ENCODE measurements at regions not wholly inside any gene's neighbourhood (a gene's known extent, or its start where the extent isn't known, plus 50 kb on each side); places are given as distances from the start of the nearest gene placed in this dataset.
"Not testable (repeated sequence)": the region's sequence is repeated elsewhere in the genome, so short reads cannot be mapped to it uniquely, and the experiment has no call there.

- Mint-ChIP-seq H3K4me3 (no peak overlapping the region), H3K27ac (no peak overlapping the region), H3K9me3 (peaks cover 5% of the 10 kb centered on the region), H3K27me3 (ENCODE audit: insufficient read depth) (no peaks in the 10 kb centered on the region), H3K4me1 (ENCODE audit: low read depth) (no peaks in the 10 kb centered on the region), H3K36me3 (ENCODE audit: low read depth) (no peaks in the 10 kb centered on the region)
- no peak for DNase-seq (ENCODE audit: low spot score)
- intact Hi-C loops (cut with micrococcal nuclease) = no loop called here
These were observed 306.8 kb downstream of the ETV1 start for GRCh38 chr7:13682626-13683025.

DNA sequence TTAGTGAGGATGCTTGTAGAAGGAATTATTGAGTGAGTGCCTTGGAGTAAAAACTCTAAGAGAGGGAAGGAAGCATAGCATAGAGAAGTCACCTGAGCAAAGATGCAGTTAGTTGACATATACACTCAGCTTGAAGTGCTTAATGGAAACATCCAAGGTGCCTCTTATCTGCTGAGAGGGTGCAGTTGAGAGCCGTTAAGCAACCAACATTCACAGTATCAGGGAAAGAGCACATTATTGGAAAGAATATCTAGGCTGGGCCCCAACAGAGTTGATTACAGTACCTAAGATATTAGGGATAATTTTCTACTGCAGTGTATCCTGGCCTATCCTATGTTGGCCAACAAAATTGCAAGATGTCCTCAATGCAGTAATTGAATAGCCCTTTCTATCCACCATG lies 302.0 kb downstream of the ETV1 start:
- DNase-seq (ENCODE audit: low spot score) = no peak
- no peak overlapping the region for H3K27ac Mint-ChIP-seq
- no peak overlapping the region for H3K4me3 Mint-ChIP-seq
- intact Hi-C loops (cut with micrococcal nuclease) = no loop called here
- no peaks in the 10 kb centered on the region for H3K36me3 Mint-ChIP-seq (ENCODE audit: low read depth)
- no peaks in the 10 kb centered on the region for H3K4me1 Mint-ChIP-seq (ENCODE audit: low read depth)
- peaks cover 5% of the 10 kb centered on the region for H3K9me3 Mint-ChIP-seq
- H3K27me3 Mint-ChIP-seq (ENCODE audit: insufficient read depth) = no peaks in the 10 kb centered on the region

- intact Hi-C loops (cut with micrococcal nuclease) = no loop called here
- no peak overlapping the region for H3K27ac Mint-ChIP-seq
- H3K9me3 Mint-ChIP-seq = no peaks in the 10 kb centered on the region
- no peak overlapping the region for H3K4me3 Mint-ChIP-seq
- no peaks in the 10 kb centered on the region for H3K27me3 Mint-ChIP-seq (ENCODE audit: insufficient read depth)
- H3K36me3 Mint-ChIP-seq (ENCODE audit: low read depth) = no peaks in the 10 kb centered on the region
- no peak for DNase-seq (ENCODE audit: low spot score)
- no peaks in the 10 kb centered on the region for H3K4me1 Mint-ChIP-seq (ENCODE audit: low read depth)
These were observed 296.9 kb downstream of the ETV1 start for GRCh38 chr7:13692548-13692947.

GRCh38 chr7:13702251-13702650 lies 287.2 kb downstream of the ETV1 start:
- intact Hi-C loops (cut with micrococcal nuclease) = no loop called here
- no peaks in the 10 kb centered on the region for H3K4me1 Mint-ChIP-seq (ENCODE audit: low read depth)
- H3K27ac Mint-ChIP-seq = no peak overlapping the region
- H3K9me3 Mint-ChIP-seq = peaks cover 8% of the 10 kb centered on the region
- H3K4me3 Mint-ChIP-seq = no peak overlapping the region
- DNase-seq (ENCODE audit: low spot score) = no peak
- H3K27me3 Mint-ChIP-seq (ENCODE audit: insufficient read depth) = no peaks in the 10 kb centered on the region
- no peaks in the 10 kb centered on the region for H3K36me3 Mint-ChIP-seq (ENCODE audit: low read depth)

DNA sequence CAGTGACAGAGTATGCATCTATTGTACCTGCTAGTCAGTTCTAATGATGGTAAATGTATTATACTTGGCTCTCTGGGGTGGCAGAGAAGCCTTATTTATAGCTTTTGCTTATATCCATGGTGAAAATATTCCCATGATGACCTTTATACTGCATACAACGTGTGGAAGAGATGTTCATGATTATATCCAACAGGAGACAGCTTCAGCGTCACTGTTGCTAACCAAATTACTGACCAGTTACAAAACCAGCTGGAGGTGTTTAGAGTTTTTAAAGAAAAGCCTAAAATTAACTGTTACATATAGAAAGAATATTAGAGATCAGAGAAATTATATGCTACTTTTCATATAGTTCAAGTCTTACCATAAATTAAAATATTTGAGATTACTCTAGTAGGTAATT lies 280.8 kb downstream of the ETV1 start:
- no peaks in the 10 kb centered on the region for H3K4me1 Mint-ChIP-seq (ENCODE audit: low read depth)

DNA sequence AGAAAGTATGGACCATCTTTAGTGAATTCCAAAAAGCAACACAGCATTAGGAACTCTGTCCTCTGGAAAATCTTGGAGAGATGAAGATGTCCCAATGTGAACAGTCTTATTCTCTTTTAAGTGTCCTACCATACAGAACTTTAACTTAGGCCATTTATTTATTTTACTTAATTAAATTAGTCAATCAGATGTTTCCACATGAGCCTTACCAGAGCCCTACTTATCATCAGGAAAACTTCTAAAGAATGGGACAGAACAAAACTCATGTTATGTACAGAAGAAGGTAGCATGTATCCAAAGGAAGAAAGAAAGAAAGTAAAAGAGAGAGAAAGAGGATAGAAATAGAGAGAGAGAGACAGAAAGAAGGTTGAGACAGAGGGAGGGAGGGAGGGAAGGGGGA lies 276.4 kb downstream of the ETV1 start:
- Mint-ChIP-seq H3K27ac (no peak overlapping the region), H3K36me3 (ENCODE audit: low read depth) (no peaks in the 10 kb centered on the region), H3K27me3 (ENCODE audit: insufficient read depth) (no peaks in the 10 kb centered on the region), H3K4me3 (no peak overlapping the region), H3K9me3 (no peaks in the 10 kb centered on the region), H3K4me1 (ENCODE audit: low read depth) (no peaks in the 10 kb centered on the region)
- intact Hi-C loops (cut with micrococcal nuclease) = no loop called here
- DNase-seq (ENCODE audit: low spot score) = no peak

More for the DNA sequence above, 280.8 kb downstream of the ETV1 start:
- Mint-ChIP-seq H3K4me3 (no peak overlapping the region), H3K27ac (no peak overlapping the region), H3K9me3 (no peaks in the 10 kb centered on the region), H3K27me3 (ENCODE audit: insufficient read depth) (no peaks in the 10 kb centered on the region), H3K36me3 (ENCODE audit: low read depth) (no peaks in the 10 kb centered on the region)
- intact Hi-C loops (cut with micrococcal nuclease) = no loop called here
- DNase-seq (ENCODE audit: low spot score) = no peak

GRCh38 chr7:13715534-13715933 lies 273.9 kb downstream of the ETV1 start:
- H3K4me3 Mint-ChIP-seq = no peak overlapping the region
- no peaks in the 10 kb centered on the region for H3K9me3 Mint-ChIP-seq
- no peaks in the 10 kb centered on the region for H3K4me1 Mint-ChIP-seq (ENCODE audit: low read depth)
- no peak for DNase-seq (ENCODE audit: low spot score)
- intact Hi-C loops (cut with micrococcal nuclease) = no loop called here
- no peaks in the 10 kb centered on the region for H3K36me3 Mint-ChIP-seq (ENCODE audit: low read depth)
- no peak overlapping the region for H3K27ac Mint-ChIP-seq
- no peaks in the 10 kb centered on the region for H3K27me3 Mint-ChIP-seq (ENCODE audit: insufficient read depth)

DNA sequence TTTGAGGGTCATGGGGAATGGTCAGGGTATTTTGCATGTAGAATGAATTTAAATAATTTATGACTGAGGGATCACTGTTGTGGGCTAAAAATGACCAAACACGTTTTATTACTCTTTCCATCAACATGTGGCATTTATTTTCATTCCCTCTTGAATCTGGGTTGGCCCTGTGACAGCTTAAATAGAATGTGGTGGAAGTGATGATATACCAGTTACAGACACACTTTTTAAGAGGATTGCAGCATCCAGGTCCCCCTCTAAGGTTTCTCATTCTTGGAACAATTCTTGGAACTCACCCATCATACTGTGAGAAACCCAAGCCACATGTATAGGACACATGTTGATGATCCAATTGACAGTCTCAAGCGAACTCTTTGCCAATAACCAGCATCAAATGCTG lies 272.4 kb downstream of the ETV1 start:
- Mint-ChIP-seq H3K9me3 (no peaks in the 10 kb centered on the region), H3K27me3 (ENCODE audit: insufficient read depth) (no peaks in the 10 kb centered on the region), H3K27ac (no peak overlapping the region), H3K4me1 (ENCODE audit: low read depth) (no peaks in the 10 kb centered on the region), H3K36me3 (ENCODE audit: low read depth) (no peaks in the 10 kb centered on the region), H3K4me3 (no peak overlapping the region)
- intact Hi-C loops (cut with micrococcal nuclease) = no loop called here
- DNase-seq (ENCODE audit: low spot score) = no peak

- DNase-seq (ENCODE audit: low spot score) = no peak
- intact Hi-C loops (cut with micrococcal nuclease) = no loop called here
- no peak overlapping the region for H3K4me3 Mint-ChIP-seq
- H3K4me1 Mint-ChIP-seq (ENCODE audit: low read depth) = no peaks in the 10 kb centered on the region
- no peaks in the 10 kb centered on the region for H3K27me3 Mint-ChIP-seq (ENCODE audit: insufficient read depth)
- no peaks in the 10 kb centered on the region for H3K36me3 Mint-ChIP-seq (ENCODE audit: low read depth)
- H3K27ac Mint-ChIP-seq = no peak overlapping the region
- H3K9me3 Mint-ChIP-seq = peaks cover 3% of the 10 kb centered on the region
These were observed 265.1 kb downstream of the ETV1 start for GRCh38 chr7:13724191-13724976.

DNA sequence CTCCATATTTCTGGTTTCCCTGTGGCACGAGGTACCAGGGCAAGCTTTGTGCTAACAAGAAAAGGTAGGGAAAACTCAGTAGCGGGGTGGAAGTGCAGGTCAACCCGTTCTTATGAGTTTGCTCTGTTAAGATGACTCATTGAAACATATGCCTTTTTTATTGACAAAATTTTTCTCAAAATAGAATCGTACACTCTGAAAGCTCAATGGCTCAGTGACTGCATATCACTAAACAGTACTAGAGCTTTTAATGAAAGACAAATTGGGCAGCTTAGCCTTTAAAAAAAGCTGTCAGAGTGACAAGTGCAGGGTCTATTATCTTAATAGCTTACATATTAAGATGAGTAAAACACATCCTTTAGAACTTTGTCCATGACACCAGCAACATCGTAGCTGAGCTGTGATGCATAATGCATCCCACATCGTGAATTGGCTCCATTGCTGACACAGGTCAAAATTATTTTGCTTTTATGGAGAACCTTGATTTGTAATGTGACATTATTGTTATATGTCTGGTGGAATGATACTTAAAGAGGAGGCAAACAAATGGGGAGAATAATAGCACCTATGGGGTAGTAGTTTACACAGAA lies 264.4 kb downstream of the ETV1 start:
- intact Hi-C loops (cut with micrococcal nuclease) = no loop called here
- H3K27me3 Mint-ChIP-seq (ENCODE audit: insufficient read depth) = no peaks in the 10 kb centered on the region
- DNase-seq (ENCODE audit: low spot score) = no peak
- H3K36me3 Mint-ChIP-seq (ENCODE audit: low read depth) = no peaks in the 10 kb centered on the region
- no peak overlapping the region for H3K4me3 Mint-ChIP-seq
- H3K9me3 Mint-ChIP-seq = peaks cover 3% of the 10 kb centered on the region
- no peak overlapping the region for H3K27ac Mint-ChIP-seq
- no peaks in the 10 kb centered on the region for H3K4me1 Mint-ChIP-seq (ENCODE audit: low read depth)

DNA sequence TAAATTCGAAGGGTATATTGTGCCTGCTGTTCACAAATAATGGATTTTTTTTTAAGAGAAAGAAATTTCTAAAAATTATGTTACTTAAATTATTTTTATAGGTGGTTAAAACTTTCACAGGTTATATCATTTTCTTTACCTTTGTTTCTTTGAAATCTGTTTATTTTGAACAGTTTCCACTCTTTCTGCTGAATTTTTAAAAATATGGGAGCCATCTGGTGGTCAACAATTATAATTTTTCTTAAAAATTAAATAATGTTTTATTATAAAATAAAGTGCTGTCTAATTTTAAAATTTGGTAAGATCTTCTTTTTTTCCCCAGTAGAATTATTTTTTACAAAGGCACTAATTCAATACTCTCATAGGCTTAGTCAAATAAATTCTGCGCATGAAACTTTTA lies 263.9 kb downstream of the ETV1 start:
- H3K27ac Mint-ChIP-seq = no peak overlapping the region
- intact Hi-C loops (cut with micrococcal nuclease) = no loop called here
- DNase-seq (ENCODE audit: low spot score) = no peak
- no peak overlapping the region for H3K4me3 Mint-ChIP-seq
- H3K27me3 Mint-ChIP-seq (ENCODE audit: insufficient read depth) = no peaks in the 10 kb centered on the region
- H3K36me3 Mint-ChIP-seq (ENCODE audit: low read depth) = no peaks in the 10 kb centered on the region
- H3K4me1 Mint-ChIP-seq (ENCODE audit: low read depth) = no peaks in the 10 kb centered on the region
- H3K9me3 Mint-ChIP-seq = peaks cover 3% of the 10 kb centered on the region

DNA sequence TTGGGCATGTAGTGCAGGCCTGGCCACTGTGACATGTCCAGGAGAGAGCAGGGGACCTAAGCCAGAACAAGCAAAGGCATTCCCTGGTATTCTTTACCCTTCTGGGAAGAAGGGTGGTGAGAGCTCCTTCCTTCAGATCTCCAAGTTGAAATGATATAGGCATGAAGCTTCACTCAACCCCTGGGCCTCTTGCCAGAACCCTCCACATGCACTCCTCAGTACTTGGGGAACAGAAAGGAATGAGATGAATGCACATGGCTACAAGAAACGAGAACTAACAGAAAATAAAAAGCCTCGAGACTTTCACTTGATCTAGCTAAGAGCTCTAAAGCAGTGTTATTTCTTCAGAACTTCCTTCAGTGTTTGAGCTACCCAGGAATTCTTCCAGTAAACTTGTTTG lies 262.2 kb downstream of the ETV1 start:
- no peak overlapping the region for H3K27ac Mint-ChIP-seq
- DNase-seq (ENCODE audit: low spot score) = no peak
- H3K4me1 Mint-ChIP-seq (ENCODE audit: low read depth) = no peaks in the 10 kb centered on the region
- intact Hi-C loops (cut with micrococcal nuclease) = no loop called here
- H3K27me3 Mint-ChIP-seq (ENCODE audit: insufficient read depth) = no peaks in the 10 kb centered on the region
- no peaks in the 10 kb centered on the region for H3K36me3 Mint-ChIP-seq (ENCODE audit: low read depth)
- H3K4me3 Mint-ChIP-seq = no peak overlapping the region
- H3K9me3 Mint-ChIP-seq = peaks cover 3% of the 10 kb centered on the region

- Mint-ChIP-seq H3K4me3 (no peak overlapping the region), H3K27me3 (ENCODE audit: insufficient read depth) (no peaks in the 10 kb centered on the region), H3K9me3 (peaks cover 3% of the 10 kb centered on the region), H3K4me1 (ENCODE audit: low read depth) (no peaks in the 10 kb centered on the region), H3K27ac (no peak overlapping the region), H3K36me3 (ENCODE audit: low read depth) (no peaks in the 10 kb centered on the region)
- no peak for DNase-seq (ENCODE audit: low spot score)
- intact Hi-C loops (cut with micrococcal nuclease) = no loop called here
These were observed 261.7 kb downstream of the ETV1 start for GRCh38 chr7:13727751-13728150.

DNA sequence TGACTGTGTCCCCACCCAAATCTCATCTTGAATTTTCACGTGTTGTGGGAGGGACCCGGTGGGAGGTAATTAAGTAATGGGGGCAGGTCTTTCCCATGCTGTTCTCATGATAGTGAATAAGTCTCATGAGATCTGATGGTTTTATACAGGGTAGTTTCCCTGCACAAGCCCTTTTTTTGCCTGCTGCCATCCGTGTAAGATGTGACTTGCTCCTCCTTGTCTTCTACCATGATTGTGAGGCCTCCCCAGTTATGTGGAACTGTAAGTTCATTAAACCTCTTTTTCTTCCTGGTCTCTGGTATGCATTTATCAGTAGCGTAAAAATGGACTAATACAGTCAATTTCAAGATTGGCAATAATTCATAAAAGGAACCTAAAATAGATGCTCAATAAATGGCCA lies 261.0 kb downstream of the ETV1 start:
- H3K4me1 Mint-ChIP-seq (ENCODE audit: low read depth); H3K27me3 Mint-ChIP-seq (ENCODE audit: insufficient read depth); H3K4me3 Mint-ChIP-seq; intact Hi-C loops (cut with micrococcal nuclease); H3K36me3 Mint-ChIP-seq (ENCODE audit: low read depth); H3K9me3 Mint-ChIP-seq; H3K27ac Mint-ChIP-seq; DNase-seq (ENCODE audit: low spot score): not testable (repeated sequence)
